ENCODE measurements at regions not wholly inside any gene's neighbourhood (a gene's known extent, or its start where the extent isn't known, plus 50 kb on each side); places are given as distances from the start of the nearest gene placed in this dataset.

- TF ChIP-seq ZFP36 (IDR thresholded peaks at IDR 0.05; ENCODE audit: borderline replicate concordance, partially characterized antibody), result no peak
- TF ChIP-seq, protein P1, sequence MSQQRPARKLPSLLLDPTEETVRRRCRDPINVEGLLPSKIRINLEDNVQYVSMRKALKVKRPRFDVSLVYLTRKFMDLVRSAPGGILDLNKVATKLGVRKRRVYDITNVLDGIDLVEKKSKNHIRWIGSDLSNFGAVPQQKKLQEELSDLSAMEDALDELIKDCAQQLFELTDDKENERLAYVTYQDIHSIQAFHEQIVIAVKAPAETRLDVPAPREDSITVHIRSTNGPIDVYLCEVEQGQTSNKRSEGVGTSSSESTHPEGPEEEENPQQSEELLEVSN (IDR thresholded peaks at IDR 0.05; ENCODE audit: borderline replicate concordance, low read depth), result no peak
These were observed 55.0 kb upstream of the TRPC7 start for GRCh38 chr5:136420168-136420898.

Data from A549 (cell line).